ENCODE measurements at regions not wholly inside any gene's neighbourhood (a gene's known extent, or its start where the extent isn't known, plus 50 kb on each side); places are given as distances from the start of the nearest gene placed in this dataset.

- no peak for TF ChIP-seq CTCF (IDR thresholded peaks at IDR 0.05; ENCODE audit: poor library complexity, severe bottlenecking)
- TF ChIP-seq EZH2 (IDR thresholded peaks at IDR 0.05; ENCODE audit: borderline replicate concordance, insufficient read depth, low read length, poor library complexity, severe bottlenecking): no peak
Measured at GRCh38 chr18:78908462-78909260, 71.0 kb upstream of the SALL3 start.
